ENCODE measurements at regions not wholly inside any gene's neighbourhood (a gene's known extent, or its start where the extent isn't known, plus 50 kb on each side); places are given as distances from the start of the nearest gene placed in this dataset.

DNA sequence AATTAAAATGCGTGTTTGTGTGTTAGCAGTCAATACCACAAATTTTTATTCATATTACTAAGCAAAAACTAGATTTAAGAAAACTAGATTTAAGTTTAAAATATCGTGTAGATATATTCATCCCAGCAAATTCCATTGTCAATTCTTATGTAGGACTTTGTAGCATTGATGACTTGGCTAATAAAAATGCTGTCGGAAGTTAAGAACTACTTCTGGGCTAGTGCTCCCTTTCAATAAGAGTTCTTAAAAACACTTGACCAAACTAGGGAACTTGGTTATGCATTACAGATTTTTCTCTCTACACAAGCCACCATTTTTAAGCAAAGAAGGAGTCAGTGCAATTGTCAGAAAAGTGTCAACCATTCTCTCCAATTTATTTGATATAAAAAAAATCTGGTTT lies 68.7 kb upstream of the RAD23B start:
- no peak overlapping the region for H3K4me3 Mint-ChIP-seq
- DNase-seq (no peak), ATAC-seq (ENCODE audit: low read depth) (no peak)
- peaks cover 14% of the 10 kb centered on the region for H3K4me1 Mint-ChIP-seq
- no peak overlapping the region for H3K27ac Mint-ChIP-seq
- POLR2A ChIA-PET = no interaction called here
- H3K27me3 Mint-ChIP-seq = no peaks in the 10 kb centered on the region
- no peaks in the 10 kb centered on the region for H3K9me3 Mint-ChIP-seq
- H3K36me3 Mint-ChIP-seq = no peaks in the 10 kb centered on the region

DNA sequence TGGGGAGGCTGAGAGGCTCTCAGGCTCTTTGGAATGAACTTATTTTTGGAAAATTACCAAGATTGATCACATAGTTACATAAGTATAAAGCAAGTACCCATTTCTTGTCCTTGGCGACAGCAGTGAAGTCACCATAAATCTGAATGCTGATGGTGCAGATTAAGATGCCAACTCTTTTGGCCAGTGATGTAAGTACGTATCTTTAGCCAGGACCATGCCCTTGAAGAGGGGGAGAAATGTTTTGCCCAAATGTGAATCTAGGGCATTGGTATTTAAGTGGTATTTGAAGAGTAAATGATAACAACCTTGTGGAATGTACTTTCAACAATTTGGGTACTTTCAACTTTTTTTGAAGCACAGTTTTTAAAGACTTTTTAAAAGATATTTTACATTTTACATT lies 68.2 kb upstream of the RAD23B start:
- Mint-ChIP-seq H3K36me3 (no peaks in the 10 kb centered on the region), H3K4me1 (peaks cover 14% of the 10 kb centered on the region), H3K27ac (no peak overlapping the region), H3K9me3 (no peaks in the 10 kb centered on the region), H3K4me3 (no peak overlapping the region), H3K27me3 (no peaks in the 10 kb centered on the region)
- ATAC-seq (ENCODE audit: low read depth) = no peak
- POLR2A ChIA-PET = no interaction called here
- no peak for DNase-seq

DNA sequence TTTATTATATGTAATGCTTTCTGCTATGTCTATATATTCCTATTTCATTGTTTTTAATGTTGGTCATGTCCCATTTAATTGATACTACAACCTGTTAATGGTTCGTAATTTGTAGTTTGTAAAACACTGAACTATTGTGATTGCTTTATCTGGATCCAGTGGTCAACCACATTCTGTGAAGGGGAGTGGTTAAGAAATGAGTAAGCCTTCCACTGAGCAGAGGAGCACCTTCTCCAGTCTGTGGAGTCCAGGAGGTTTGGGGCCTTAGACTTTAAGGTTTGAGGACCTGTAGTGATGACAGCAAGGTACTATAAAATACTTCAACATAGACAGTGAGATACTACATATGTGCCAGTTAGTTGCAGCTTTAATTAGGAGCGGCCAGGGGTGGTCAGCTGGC lies 67.7 kb upstream of the RAD23B start:
- DNase-seq (no peak), ATAC-seq (ENCODE audit: low read depth) (no peak)
- POLR2A ChIA-PET = no interaction called here
- H3K36me3 Mint-ChIP-seq = no peaks in the 10 kb centered on the region
- H3K27me3 Mint-ChIP-seq = no peaks in the 10 kb centered on the region
- peaks cover 14% of the 10 kb centered on the region for H3K4me1 Mint-ChIP-seq
- H3K4me3 Mint-ChIP-seq = no peak overlapping the region
- H3K9me3 Mint-ChIP-seq = no peaks in the 10 kb centered on the region
- no peak overlapping the region for H3K27ac Mint-ChIP-seq

- Mint-ChIP-seq H3K9me3 (no peaks in the 10 kb centered on the region), H3K27ac (no peak overlapping the region), H3K27me3 (no peaks in the 10 kb centered on the region), H3K4me3 (no peak overlapping the region), H3K4me1 (peaks cover 14% of the 10 kb centered on the region), H3K36me3 (no peaks in the 10 kb centered on the region)
- ATAC-seq (ENCODE audit: low read depth) (no peak), DNase-seq (no peak)
- POLR2A ChIA-PET = no interaction called here
Observed at GRCh38 chr9:107216329-107216728, 66.8 kb upstream of the RAD23B start.

- peaks cover 3% of the 10 kb centered on the region for H3K4me1 Mint-ChIP-seq
- POLR2A ChIA-PET = no interaction called here
- DNase-seq (no peak), ATAC-seq (ENCODE audit: low read depth) (no peak)
- H3K9me3 Mint-ChIP-seq = no peaks in the 10 kb centered on the region
- no peaks in the 10 kb centered on the region for H3K27me3 Mint-ChIP-seq
- H3K36me3 Mint-ChIP-seq = no peaks in the 10 kb centered on the region
- no peak overlapping the region for H3K4me3 Mint-ChIP-seq
- H3K27ac Mint-ChIP-seq = no peak overlapping the region
Observed at GRCh38 chr9:107218829-107219485, 64.1 kb upstream of the RAD23B start.

GRCh38 chr9:107219486-107220077 lies 63.5 kb upstream of the RAD23B start:
- Mint-ChIP-seq H3K27ac (no peak overlapping the region), H3K4me3 (no peak overlapping the region), H3K9me3 (no peaks in the 10 kb centered on the region), H3K4me1 (peaks cover 3% of the 10 kb centered on the region), H3K36me3 (no peaks in the 10 kb centered on the region), H3K27me3 (no peaks in the 10 kb centered on the region)
- POLR2A ChIA-PET = no interaction called here
- no peak for ATAC-seq (ENCODE audit: low read depth)
- no peak for DNase-seq

- ATAC-seq (ENCODE audit: low read depth) = no peak
- no peaks in the 10 kb centered on the region for H3K9me3 Mint-ChIP-seq
- H3K36me3 Mint-ChIP-seq = no peaks in the 10 kb centered on the region
- POLR2A ChIA-PET = no interaction called here
- no peak for DNase-seq
- H3K27me3 Mint-ChIP-seq = peaks cover 6% of the 10 kb centered on the region
- no peak overlapping the region for H3K27ac Mint-ChIP-seq
- no peaks in the 10 kb centered on the region for H3K4me1 Mint-ChIP-seq
- no peak overlapping the region for H3K4me3 Mint-ChIP-seq
Observed at GRCh38 chr9:107221321-107221720, 61.8 kb upstream of the RAD23B start.

DNA sequence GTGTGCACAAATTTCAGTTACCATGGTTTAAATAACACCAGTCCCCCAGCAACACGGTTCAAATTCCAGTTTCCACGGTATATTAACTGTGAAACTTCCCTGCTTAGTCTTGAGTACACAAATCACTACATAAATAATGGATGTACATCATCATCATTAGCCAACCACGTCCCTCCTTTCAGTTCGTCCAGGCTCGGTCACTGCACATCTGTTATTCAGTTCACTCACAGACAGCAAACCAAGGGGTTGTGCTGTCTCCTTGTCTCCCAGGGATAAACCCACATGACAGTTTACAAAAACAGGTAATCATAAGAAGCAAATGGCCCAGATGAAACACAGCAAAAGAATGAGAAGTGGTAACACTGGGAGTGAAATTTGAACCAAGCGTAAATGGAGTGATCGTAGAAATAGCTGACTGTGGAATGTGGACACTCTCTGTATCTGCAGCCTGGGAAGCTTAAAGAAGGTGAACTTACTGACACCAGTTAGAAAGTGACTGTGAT lies 61.0 kb upstream of the RAD23B start:
- ATAC-seq (ENCODE audit: low read depth) (no peak), DNase-seq (no peak)
- Mint-ChIP-seq H3K9me3 (no peaks in the 10 kb centered on the region), H3K27me3 (peaks cover 10% of the 10 kb centered on the region), H3K27ac (no peak overlapping the region), H3K36me3 (no peaks in the 10 kb centered on the region), H3K4me3 (no peak overlapping the region), H3K4me1 (no peaks in the 10 kb centered on the region)
- POLR2A ChIA-PET = no interaction called here

DNA sequence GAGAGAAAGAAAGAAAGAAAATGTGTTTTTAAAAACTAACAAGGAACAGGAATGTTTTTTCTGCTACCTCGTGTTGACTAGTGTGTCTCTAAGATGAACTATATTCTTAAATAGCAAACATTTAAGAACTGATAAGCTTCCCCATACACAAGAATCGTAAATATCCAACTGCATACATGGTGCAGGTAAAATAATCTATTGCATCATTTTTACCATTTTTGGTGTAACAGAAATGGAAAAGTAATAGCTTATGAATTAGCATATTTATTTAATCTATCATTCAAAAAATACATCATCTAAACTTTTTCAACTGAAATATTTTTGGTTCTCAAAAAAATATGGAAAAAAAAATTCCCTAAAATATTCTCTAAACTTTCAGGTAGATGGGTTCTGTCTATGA lies 59.7 kb upstream of the RAD23B start:
- no peak overlapping the region for H3K4me3 Mint-ChIP-seq
- DNase-seq (no peak), ATAC-seq (ENCODE audit: low read depth) (no peak)
- no peak overlapping the region for H3K27ac Mint-ChIP-seq
- no peaks in the 10 kb centered on the region for H3K9me3 Mint-ChIP-seq
- H3K36me3 Mint-ChIP-seq = no peaks in the 10 kb centered on the region
- no peaks in the 10 kb centered on the region for H3K4me1 Mint-ChIP-seq
- POLR2A ChIA-PET = no interaction called here
- H3K27me3 Mint-ChIP-seq = peaks cover 12% of the 10 kb centered on the region

GRCh38 chr9:107224252-107224651 lies 58.8 kb upstream of the RAD23B start:
- H3K36me3 Mint-ChIP-seq = no peaks in the 10 kb centered on the region
- no peaks in the 10 kb centered on the region for H3K9me3 Mint-ChIP-seq
- no peak overlapping the region for H3K4me3 Mint-ChIP-seq
- ATAC-seq (ENCODE audit: low read depth) (no peak), DNase-seq (no peak)
- H3K27ac Mint-ChIP-seq = no peak overlapping the region
- POLR2A ChIA-PET = no interaction called here
- no peaks in the 10 kb centered on the region for H3K4me1 Mint-ChIP-seq
- H3K27me3 Mint-ChIP-seq = peaks cover 16% of the 10 kb centered on the region

DNA sequence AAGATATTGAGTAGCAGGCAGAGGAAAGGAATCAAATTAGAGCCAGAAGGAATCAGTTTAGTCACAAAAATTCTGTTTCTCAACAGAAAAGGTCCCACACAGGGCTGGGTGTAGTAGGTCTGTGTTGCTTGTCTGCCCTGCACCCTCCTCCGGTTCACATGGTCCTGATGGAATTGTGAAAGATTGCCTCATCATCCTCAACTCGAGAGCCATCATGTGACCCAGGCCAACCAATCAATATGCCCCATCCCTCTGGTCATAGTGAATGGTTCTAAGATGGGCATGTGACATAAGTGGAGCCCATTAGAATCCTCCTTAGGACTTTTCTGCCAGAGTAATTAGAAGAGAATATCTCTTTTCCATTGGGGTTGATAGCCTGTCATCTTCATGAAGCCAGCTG lies 56.7 kb upstream of the RAD23B start:
- ATAC-seq (ENCODE audit: low read depth) = no peak
- Mint-ChIP-seq H3K4me1 (no peaks in the 10 kb centered on the region), H3K9me3 (no peaks in the 10 kb centered on the region), H3K4me3 (no peak overlapping the region), H3K27me3 (peaks cover 22% of the 10 kb centered on the region), H3K36me3 (no peaks in the 10 kb centered on the region), H3K27ac (no peak overlapping the region)
- DNase-seq = no peak
- POLR2A ChIA-PET = no interaction called here

DNA sequence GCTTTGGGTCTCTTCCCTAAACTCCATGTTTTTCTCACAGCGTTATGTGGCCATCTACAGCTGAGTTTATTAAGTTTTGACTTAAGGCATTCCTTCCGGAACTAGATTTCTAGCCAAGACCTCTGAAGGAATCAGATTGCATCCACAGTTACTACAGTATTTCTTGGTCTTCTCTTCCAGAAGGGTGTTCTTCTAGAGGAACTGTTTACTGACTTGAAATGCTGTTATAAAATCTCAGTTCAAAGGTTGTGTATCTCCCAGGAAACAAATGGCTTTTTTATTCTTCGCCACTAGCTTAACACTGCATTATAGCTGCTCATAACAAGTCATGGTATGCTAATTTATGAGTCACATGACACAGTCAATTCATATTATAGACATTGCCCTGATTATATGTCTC lies 55.3 kb upstream of the RAD23B start:
- Mint-ChIP-seq H3K27me3 (peaks cover 26% of the 10 kb centered on the region), H3K36me3 (no peaks in the 10 kb centered on the region), H3K4me1 (no peaks in the 10 kb centered on the region), H3K4me3 (no peak overlapping the region), H3K9me3 (no peaks in the 10 kb centered on the region), H3K27ac (no peak overlapping the region)
- POLR2A ChIA-PET = no interaction called here
- ATAC-seq (ENCODE audit: low read depth) (no peak), DNase-seq (no peak)

GRCh38 chr9:107228496-107229039 lies 54.5 kb upstream of the RAD23B start:
- peaks cover 26% of the 10 kb centered on the region for H3K27me3 Mint-ChIP-seq

DNA sequence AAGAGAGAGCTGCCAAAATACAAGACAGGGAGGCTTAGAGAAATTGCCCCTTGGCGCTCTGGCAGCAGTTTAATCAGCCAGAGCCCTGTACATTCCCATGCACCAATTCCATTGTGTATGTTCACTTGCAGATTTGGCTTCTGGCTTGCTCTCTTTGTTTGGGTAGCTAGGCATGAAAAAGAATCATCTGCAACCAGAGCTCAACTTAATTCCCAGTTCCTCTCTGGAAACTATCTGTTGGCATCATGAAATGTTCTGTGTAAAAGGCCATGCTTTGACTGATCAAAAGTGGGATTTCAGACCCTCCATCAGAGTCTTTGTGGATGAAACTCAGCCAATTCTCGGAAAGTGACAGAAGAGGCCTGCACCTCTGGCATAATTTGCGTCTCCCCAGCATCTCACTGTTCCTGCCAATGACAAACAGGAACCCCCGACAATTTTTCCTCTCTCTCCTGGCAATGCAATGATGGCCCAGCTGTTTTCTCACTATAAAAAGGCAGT lies 53.8 kb upstream of the RAD23B start:
- no peaks in the 10 kb centered on the region for H3K9me3 Mint-ChIP-seq
- H3K27ac Mint-ChIP-seq = no peak overlapping the region
- H3K4me1 Mint-ChIP-seq = no peaks in the 10 kb centered on the region
- no peak for ATAC-seq (ENCODE audit: low read depth)
- H3K36me3 Mint-ChIP-seq = no peaks in the 10 kb centered on the region
- DNase-seq = no peak
- POLR2A ChIA-PET = no interaction called here
- H3K4me3 Mint-ChIP-seq = no peak overlapping the region
- peaks cover 26% of the 10 kb centered on the region for H3K27me3 Mint-ChIP-seq

More at GRCh38 chr9:107228496-107229039, 54.5 kb upstream of the RAD23B start:
- Mint-ChIP-seq H3K4me3 (no peak overlapping the region), H3K4me1 (no peaks in the 10 kb centered on the region), H3K9me3 (no peaks in the 10 kb centered on the region), H3K27ac (no peak overlapping the region), H3K36me3 (no peaks in the 10 kb centered on the region)
- no peak for DNase-seq
- POLR2A ChIA-PET = no interaction called here
- ATAC-seq (ENCODE audit: low read depth) = no peak

All from activated naive CD8-positive, alpha-beta T cell treated with anti-CD3 and anti-CD28 coated beads, Interleukin-2, amount 10 ng/mL, durations not matched to agents 7 days and 5 days (primary cell).